ENCODE measurements at regions not wholly inside any gene's neighbourhood (a gene's known extent, or its start where the extent isn't known, plus 50 kb on each side); places are given as distances from the start of the nearest gene placed in this dataset.

DNA sequence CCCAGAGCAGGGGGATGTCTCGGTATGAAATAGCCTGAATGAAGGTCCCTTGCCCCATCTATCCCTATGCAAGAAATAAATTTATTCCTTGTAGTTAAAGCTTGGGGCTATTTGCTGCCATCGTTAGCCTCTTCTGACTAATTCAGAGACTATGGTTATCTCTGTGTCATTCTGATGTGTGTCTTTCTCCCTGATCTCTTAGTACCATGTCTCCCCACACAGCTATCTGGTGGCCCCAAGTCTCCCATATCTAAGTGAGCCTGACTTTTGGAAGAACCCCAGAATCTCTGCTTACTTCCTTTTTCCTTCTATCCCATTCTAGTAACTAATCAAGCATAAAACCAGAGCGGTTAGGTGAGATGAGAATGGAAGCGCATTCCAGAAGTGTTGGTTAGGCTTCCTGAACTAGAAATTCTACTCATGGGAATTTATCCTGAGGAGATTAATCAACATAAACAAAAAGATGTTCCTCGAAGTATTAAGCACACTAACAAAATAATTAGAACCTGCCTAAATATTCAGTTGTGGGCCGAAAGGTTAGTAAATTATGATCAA is 71.4 kb upstream of the BMAL1 start (continued):
- TF ChIP-seq SP2 (tag by site-specific recombination; IDR thresholded peaks at IDR 0.05) (no peak), ZNF664 (tag by site-specific recombination; IDR thresholded peaks at IDR 0.05) (no peak), ZNF521 (tag by site-specific recombination; IDR thresholded peaks at IDR 0.05) (no peak), SETDB1 (IDR thresholded peaks at IDR 0.05; ENCODE audit: insufficient read length, low read length) (no peak), KLF10 (tag by site-specific recombination; IDR thresholded peaks at IDR 0.05) (no peak)
- TF ChIP-seq, protein P1, sequence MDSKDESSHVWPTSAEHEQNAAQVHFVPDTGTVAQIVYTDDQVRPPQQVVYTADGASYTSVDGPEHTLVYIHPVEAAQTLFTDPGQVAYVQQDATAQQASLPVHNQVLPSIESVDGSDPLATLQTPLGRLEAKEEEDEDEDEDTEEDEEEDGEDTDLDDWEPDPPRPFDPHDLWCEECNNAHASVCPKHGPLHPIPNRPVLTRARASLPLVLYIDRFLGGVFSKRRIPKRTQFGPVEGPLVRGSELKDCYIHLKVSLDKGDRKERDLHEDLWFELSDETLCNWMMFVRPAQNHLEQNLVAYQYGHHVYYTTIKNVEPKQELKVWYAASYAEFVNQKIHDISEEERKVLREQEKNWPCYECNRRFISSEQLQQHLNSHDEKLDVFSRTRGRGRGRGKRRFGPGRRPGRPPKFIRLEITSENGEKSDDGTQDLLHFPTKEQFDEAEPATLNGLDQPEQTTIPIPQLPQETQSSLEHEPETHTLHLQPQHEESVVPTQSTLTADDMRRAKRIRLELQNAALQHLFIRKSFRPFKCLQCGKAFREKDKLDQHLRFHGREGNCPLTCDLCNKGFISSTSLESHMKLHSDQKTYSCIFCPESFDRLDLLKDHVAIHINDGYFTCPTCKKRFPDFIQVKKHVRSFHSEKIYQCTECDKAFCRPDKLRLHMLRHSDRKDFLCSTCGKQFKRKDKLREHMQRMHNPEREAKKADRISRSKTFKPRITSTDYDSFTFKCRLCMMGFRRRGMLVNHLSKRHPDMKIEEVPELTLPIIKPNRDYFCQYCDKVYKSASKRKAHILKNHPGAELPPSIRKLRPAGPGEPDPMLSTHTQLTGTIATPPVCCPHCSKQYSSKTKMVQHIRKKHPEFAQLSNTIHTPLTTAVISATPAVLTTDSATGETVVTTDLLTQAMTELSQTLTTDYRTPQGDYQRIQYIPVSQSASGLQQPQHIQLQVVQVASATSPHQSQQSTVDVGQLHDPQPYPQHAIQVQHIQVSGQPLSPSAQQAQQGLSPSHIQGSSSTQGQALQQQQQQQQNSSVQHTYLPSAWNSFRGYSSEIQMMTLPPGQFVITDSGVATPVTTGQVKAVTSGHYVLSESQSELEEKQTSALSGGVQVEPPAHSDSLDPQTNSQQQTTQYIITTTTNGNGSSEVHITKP (tag by site-specific recombination; IDR thresholded peaks at IDR 0.05) = no peak
- TF ChIP-seq, protein P2, sequence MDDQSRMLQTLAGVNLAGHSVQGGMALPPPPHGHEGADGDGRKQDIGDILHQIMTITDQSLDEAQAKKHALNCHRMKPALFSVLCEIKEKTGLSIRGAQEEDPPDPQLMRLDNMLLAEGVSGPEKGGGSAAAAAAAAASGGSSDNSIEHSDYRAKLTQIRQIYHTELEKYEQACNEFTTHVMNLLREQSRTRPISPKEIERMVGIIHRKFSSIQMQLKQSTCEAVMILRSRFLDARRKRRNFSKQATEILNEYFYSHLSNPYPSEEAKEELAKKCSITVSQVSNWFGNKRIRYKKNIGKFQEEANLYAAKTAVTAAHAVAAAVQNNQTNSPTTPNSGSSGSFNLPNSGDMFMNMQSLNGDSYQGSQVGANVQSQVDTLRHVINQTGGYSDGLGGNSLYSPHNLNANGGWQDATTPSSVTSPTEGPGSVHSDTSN (CRISPR knock-in tag; IDR thresholded peaks at IDR 0.05) = no peak

DNA sequence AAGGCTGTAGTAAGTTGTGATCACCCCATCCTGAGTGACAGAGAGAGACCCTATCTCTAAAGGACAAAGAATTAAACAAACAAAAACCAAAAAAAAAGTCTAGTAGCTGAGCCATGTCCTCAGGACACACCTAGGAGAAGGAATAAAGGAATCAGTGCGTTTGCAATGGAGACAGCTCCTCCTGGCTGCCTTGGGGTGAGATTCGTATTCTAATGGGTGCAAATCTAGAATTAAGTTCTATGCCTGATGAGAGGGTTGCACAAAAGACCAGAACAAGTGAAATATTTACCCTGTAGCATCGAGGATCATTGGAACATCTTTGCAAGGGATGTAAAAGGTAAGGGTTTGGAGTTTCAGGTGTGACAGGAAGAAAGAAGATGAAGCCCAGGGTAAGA is 70.3 kb upstream of the BMAL1 start:
- Histone ChIP-seq H3K36me3 (ENCODE audit: control insufficient read depth in 2 of 2, insufficient read depth in 1 of 2, low read length in 2 of 2) (no peaks in the 10 kb centered on the region), H3K9me3 (ENCODE audit: control insufficient read depth, insufficient read depth, low read depth, low read length) (no peaks in the 10 kb centered on the region), H3K4me3 (ENCODE audit: low read depth, low read length) (no peak overlapping the region), H3K4me1 (ENCODE audit: control insufficient read depth, insufficient read depth, low read length) (no peaks in the 10 kb centered on the region), H3K27ac (ENCODE audit: extremely low read depth, low read depth, low read length) (no peak overlapping the region)
- POLR2A ChIA-PET = interaction anchor here (0.7 to 1.0 kb wide), 2 partner anchors 166 to 256 kb away, joined by 3 read pairs; partner anchors contain the start of gene BTBD10
- CTCF ChIA-PET = interaction anchor here (0.6 to 9.5 kb wide), 9 partner anchors 18 to 876 kb away, joined by 3 to 119 read pairs (median 4); no protein-coding TSS in a partner anchor
- TF ChIP-seq ZNF510 (tag by site-specific recombination; IDR thresholded peaks at IDR 0.05; ENCODE audit: insufficient replicate concordance) (no peak), WT1 (tag by site-specific recombination; IDR thresholded peaks at IDR 0.05) (no peak), ZNF24 (tag by site-specific recombination; IDR thresholded peaks at IDR 0.05) (no peak), ZNF548 (tag by site-specific recombination; IDR thresholded peaks at IDR 0.05) (no peak), ZSCAN16 (tag by site-specific recombination; IDR thresholded peaks at IDR 0.05) (no peak), ZNF837 (tag by site-specific recombination; IDR thresholded peaks at IDR 0.05) (no peak), MEIS1 (CRISPR knock-in tag; IDR thresholded peaks at IDR 0.05; ENCODE audit: borderline replicate concordance) (no peak), FEZF1 (tag by site-specific recombination; IDR thresholded peaks at IDR 0.05) (no peak), PRDM1 (tag by site-specific recombination; IDR thresholded peaks at IDR 0.05) (no peak), ZNF350 (tag by site-specific recombination; IDR thresholded peaks at IDR 0.05) (no peak), ZNF610 (tag by site-specific recombination; IDR thresholded peaks at IDR 0.05; ENCODE audit: borderline replicate concordance) (no peak), ZNF341 (tag by site-specific recombination; IDR thresholded peaks at IDR 0.05; ENCODE audit: low read depth) (no peak), ZNF138 (tag by site-specific recombination; IDR thresholded peaks at IDR 0.05; ENCODE audit: borderline replicate concordance) (no peak), ZNF529 (tag by site-specific recombination; IDR thresholded peaks at IDR 0.05; ENCODE audit: insufficient replicate concordance) (no peak), ZNF133 (tag by site-specific recombination; IDR thresholded peaks at IDR 0.05) (no peak)
- TF ChIP-seq, protein P1 (tag by site-specific recombination; IDR thresholded peaks at IDR 0.05) = no peak
- TF ChIP-seq, protein P3, sequence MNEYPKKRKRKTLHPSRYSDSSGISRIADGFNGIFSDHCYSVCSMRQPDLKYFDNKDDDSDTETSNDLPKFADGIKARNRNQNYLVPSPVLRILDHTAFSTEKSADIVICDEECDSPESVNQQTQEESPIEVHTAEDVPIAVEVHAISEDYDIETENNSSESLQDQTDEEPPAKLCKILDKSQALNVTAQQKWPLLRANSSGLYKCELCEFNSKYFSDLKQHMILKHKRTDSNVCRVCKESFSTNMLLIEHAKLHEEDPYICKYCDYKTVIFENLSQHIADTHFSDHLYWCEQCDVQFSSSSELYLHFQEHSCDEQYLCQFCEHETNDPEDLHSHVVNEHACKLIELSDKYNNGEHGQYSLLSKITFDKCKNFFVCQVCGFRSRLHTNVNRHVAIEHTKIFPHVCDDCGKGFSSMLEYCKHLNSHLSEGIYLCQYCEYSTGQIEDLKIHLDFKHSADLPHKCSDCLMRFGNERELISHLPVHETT (tag by site-specific recombination; IDR thresholded peaks at IDR 0.05) = no peak
- TF ChIP-seq, protein P4, sequence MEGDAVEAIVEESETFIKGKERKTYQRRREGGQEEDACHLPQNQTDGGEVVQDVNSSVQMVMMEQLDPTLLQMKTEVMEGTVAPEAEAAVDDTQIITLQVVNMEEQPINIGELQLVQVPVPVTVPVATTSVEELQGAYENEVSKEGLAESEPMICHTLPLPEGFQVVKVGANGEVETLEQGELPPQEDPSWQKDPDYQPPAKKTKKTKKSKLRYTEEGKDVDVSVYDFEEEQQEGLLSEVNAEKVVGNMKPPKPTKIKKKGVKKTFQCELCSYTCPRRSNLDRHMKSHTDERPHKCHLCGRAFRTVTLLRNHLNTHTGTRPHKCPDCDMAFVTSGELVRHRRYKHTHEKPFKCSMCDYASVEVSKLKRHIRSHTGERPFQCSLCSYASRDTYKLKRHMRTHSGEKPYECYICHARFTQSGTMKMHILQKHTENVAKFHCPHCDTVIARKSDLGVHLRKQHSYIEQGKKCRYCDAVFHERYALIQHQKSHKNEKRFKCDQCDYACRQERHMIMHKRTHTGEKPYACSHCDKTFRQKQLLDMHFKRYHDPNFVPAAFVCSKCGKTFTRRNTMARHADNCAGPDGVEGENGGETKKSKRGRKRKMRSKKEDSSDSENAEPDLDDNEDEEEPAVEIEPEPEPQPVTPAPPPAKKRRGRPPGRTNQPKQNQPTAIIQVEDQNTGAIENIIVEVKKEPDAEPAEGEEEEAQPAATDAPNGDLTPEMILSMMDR (tag by site-specific recombination; IDR thresholded peaks at IDR 0.05) = no peak

Data from HEK293 (cell line).